ENCODE measurements at regions not wholly inside any gene's neighbourhood (a gene's known extent, or its start where the extent isn't known, plus 50 kb on each side); places are given as distances from the start of the nearest gene placed in this dataset.
"Not testable (repeated sequence)": the region's sequence is repeated elsewhere in the genome, so short reads cannot be mapped to it uniquely, and the experiment has no call there.

GRCh38 chr2:55124682-55125081, 74.4 kb upstream of the RTN4 start:
- DNase-seq: not testable (repeated sequence)

- DNase-seq: no peak
Measured at GRCh38 chr2:55123851-55124269, 73.6 kb upstream of the RTN4 start.

- DNase-seq: no peak
Measured at GRCh38 chr2:55120634-55121359, 70.5 kb upstream of the RTN4 start.

- DNase-seq: no peak
Measured at GRCh38 chr2:55119711-55120487, 69.6 kb upstream of the RTN4 start.

GRCh38 chr2:55118643-55119083, 68.4 kb upstream of the RTN4 start:
- no peak for DNase-seq

GRCh38 chr2:55116966-55117365, 66.7 kb upstream of the RTN4 start:
- no peak for DNase-seq

- no peak for DNase-seq
Measured at GRCh38 chr2:55116598-55116964, 66.3 kb upstream of the RTN4 start.

- DNase-seq: no peak
Measured at GRCh38 chr2:55115761-55116597, 65.7 kb upstream of the RTN4 start.

GRCh38 chr2:55114597-55114996, 64.3 kb upstream of the RTN4 start:
- DNase-seq: no peak

GRCh38 chr2:55114082-55114481, 63.8 kb upstream of the RTN4 start:
- DNase-seq: no peak

GRCh38 chr2:55112229-55113031, 62.2 kb upstream of the RTN4 start:
- DNase-seq: peak; percentile 48

- DNase-seq: peak; percentile 73
Measured at GRCh38 chr2:55111570-55112228, 61.4 kb upstream of the RTN4 start.

- no peak for DNase-seq
Measured at GRCh38 chr2:55111230-55111569, 60.9 kb upstream of the RTN4 start.

GRCh38 chr2:55109219-55109891, 59.1 kb upstream of the RTN4 start:
- DNase-seq: peak; percentile 58

GRCh38 chr2:55108456-55109160, 58.4 kb upstream of the RTN4 start:
- no peak for DNase-seq

- no peak for DNase-seq
Measured at GRCh38 chr2:55107436-55107835, 57.2 kb upstream of the RTN4 start.

- no peak for DNase-seq
Measured at GRCh38 chr2:55106148-55106547, 55.9 kb upstream of the RTN4 start.

GRCh38 chr2:55105456-55105855, 55.2 kb upstream of the RTN4 start:
- no peak for DNase-seq

GRCh38 chr2:55103046-55103445, 52.8 kb upstream of the RTN4 start:
- no peak for DNase-seq

- DNase-seq: no peak
Measured at GRCh38 chr2:55102056-55102812, 52.0 kb upstream of the RTN4 start.

Data from NCI-H1092 treated with DMSO at 0.1 percent for 48 hours (cell line).